Calu3 (cell line): ENCODE measurements at regions not wholly inside any gene's neighbourhood (a gene's known extent, or its start where the extent isn't known, plus 50 kb on each side); places are given as distances from the start of the nearest gene placed in this dataset.

Experiments used
- BruUV-seq: library from RNA; stranded (reverse); fragments of 400-500 nt; replicated peaks from 2 replicates; lab custom pipeline; 2021; lab: Mats Ljungman, UMichigan
- CTCF ChIA-PET: fragments of 300-600 bp; sonication (Branson Sonifier 250); formaldehyde crosslinking; loops from one replicate; lab custom pipeline; 2022; ENCODE audit warnings: antibody characterized with exemption; lab: Charles Lee
- DNase-seq: peaks from one replicate; pipeline ENCODE4 v3.0.0; 2022
- H3K27ac Mint-ChIP-seq: one replicate; pipeline ENCODE4 v1.8.0; 2022; ENCODE audit warnings: mixed read lengths; ENCODE audit not compliant: unreplicated experiment
- H3K27me3 Mint-ChIP-seq: one replicate; pipeline ENCODE4 v1.8.0; 2022; ENCODE audit warnings: mixed read lengths; ENCODE audit not compliant: unreplicated experiment
- H3K36me3 Mint-ChIP-seq: one replicate; pipeline ENCODE4 v1.8.0; 2022; ENCODE audit warnings: mild to moderate bottlenecking, moderate library complexity, mixed read lengths; ENCODE audit not compliant: insufficient read depth, unreplicated experiment
- H3K4me1 Mint-ChIP-seq: one replicate; pipeline ENCODE4 v1.8.0; 2022; ENCODE audit warnings: mild to moderate bottlenecking, low read depth, mixed read lengths; ENCODE audit not compliant: unreplicated experiment
- H3K4me3 Mint-ChIP-seq: one replicate; pipeline ENCODE4 v1.8.0; 2022; ENCODE audit warnings: mild to moderate bottlenecking, low read depth, moderate library complexity, mixed read lengths; ENCODE audit not compliant: unreplicated experiment
- H3K9me3 Mint-ChIP-seq: one replicate; pipeline ENCODE4 v1.8.0; 2022; ENCODE audit warnings: low read depth, mixed read lengths; ENCODE audit not compliant: unreplicated experiment
- CTCF ChIP-seq: fragments of 200-600 bp; IDR thresholded peaks from one replicate; pipeline ENCODE4 v1.8.0; 2022; ENCODE audit warnings: antibody characterized with exemption; ENCODE audit not compliant: unreplicated experiment
- intact Hi-C: fragments of 100-400 bp; cut with micrococcal nuclease; formaldehyde crosslinking; loops from one replicate; pipeline ENCODE4 v1.10.0; 2022; ENCODE audit not compliant: unreplicated experiment

GRCh38 chr2:129744649-129745048 is 234.8 kb upstream of the RAB6C start:
- Mint-ChIP-seq H3K36me3 (no peaks in the 10 kb centered on the region), H3K27ac (no peak overlapping the region), H3K27me3 (peaks cover 13% of the 10 kb centered on the region), H3K4me1 (no peaks in the 10 kb centered on the region), H3K9me3 (peaks cover 12% of the 10 kb centered on the region), H3K4me3 (no peak overlapping the region)
- CTCF ChIA-PET = no interaction called here
- intact Hi-C loops = no loop called here
- no TSS peak for BruUV-seq
- no peak for DNase-seq
- TF ChIP-seq CTCF = no peak

GRCh38 chr2:129747500-129748125 is 231.9 kb upstream of the RAB6C start:
- Mint-ChIP-seq H3K4me3 (no peak overlapping the region), H3K27ac (no peak overlapping the region), H3K4me1 (no peaks in the 10 kb centered on the region), H3K36me3 (no peaks in the 10 kb centered on the region), H3K27me3 (peaks cover 13% of the 10 kb centered on the region), H3K9me3 (peaks cover 12% of the 10 kb centered on the region)
- BruUV-seq = no TSS peak
- DNase-seq = no peak
- TF ChIP-seq CTCF = no peak
- CTCF ChIA-PET = no interaction called here
- intact Hi-C loops = no loop called here

GRCh38 chr2:129748250-129748649 is 231.2 kb upstream of the RAB6C start:
- no peak for TF ChIP-seq CTCF
- H3K27ac Mint-ChIP-seq = no peak overlapping the region
- peaks cover 12% of the 10 kb centered on the region for H3K9me3 Mint-ChIP-seq
- intact Hi-C loops = no loop called here
- BruUV-seq = no TSS peak
- H3K36me3 Mint-ChIP-seq = no peaks in the 10 kb centered on the region
- peaks cover 13% of the 10 kb centered on the region for H3K27me3 Mint-ChIP-seq
- no peak overlapping the region for H3K4me3 Mint-ChIP-seq
- no peak for DNase-seq
- no peaks in the 10 kb centered on the region for H3K4me1 Mint-ChIP-seq
- CTCF ChIA-PET = no interaction called here

GRCh38 chr2:129748653-129749052 is 230.8 kb upstream of the RAB6C start:
- H3K4me3 Mint-ChIP-seq = no peak overlapping the region
- H3K9me3 Mint-ChIP-seq = peaks cover 12% of the 10 kb centered on the region
- H3K27ac Mint-ChIP-seq = no peak overlapping the region
- no peak for DNase-seq
- H3K27me3 Mint-ChIP-seq = peaks cover 13% of the 10 kb centered on the region
- CTCF ChIA-PET = no interaction called here
- TF ChIP-seq CTCF = no peak
- BruUV-seq = no TSS peak
- no peaks in the 10 kb centered on the region for H3K36me3 Mint-ChIP-seq
- intact Hi-C loops = no loop called here
- no peaks in the 10 kb centered on the region for H3K4me1 Mint-ChIP-seq
